HG03108 (cell line): ENCODE measurements at regions not wholly inside any gene's neighbourhood (a gene's known extent, or its start where the extent isn't known, plus 50 kb on each side); places are given as distances from the start of the nearest gene placed in this dataset.

Experiments
- ATAC-seq: cut with Tn5 transposase; IDR thresholded peaks from one replicate; pipeline ENCODE4 v1.9.1; 2021; ENCODE audit warnings: moderate library complexity; ENCODE audit not compliant: unreplicated experiment

GRCh38 chr10:58017719-58018367, 249.9 kb downstream of the IPMK start:
- ATAC-seq, result no peak

- ATAC-seq, result no peak
These were observed 251.1 kb downstream of the IPMK start for GRCh38 chr10:58016614-58017013.

GRCh38 chr10:58014436-58014835, 253.3 kb downstream of the IPMK start:
- no peak for ATAC-seq

GRCh38 chr10:58013406-58013805, 254.3 kb downstream of the IPMK start:
- no peak for ATAC-seq

GRCh38 chr10:58010073-58010702, 257.5 kb downstream of the IPMK start:
- no peak for ATAC-seq

GRCh38 chr10:58003945-58004344, 263.7 kb downstream of the IPMK start:
- ATAC-seq, result no peak

- ATAC-seq, result no peak
These were observed 266.5 kb downstream of the IPMK start for GRCh38 chr10:58001159-58001558.

GRCh38 chr10:57996536-57996935, 271.2 kb downstream of the IPMK start:
- ATAC-seq, result no peak

GRCh38 chr10:57993302-57993701, 274.4 kb downstream of the IPMK start:
- ATAC-seq, result no peak

GRCh38 chr10:57992321-57993077, 275.2 kb downstream of the IPMK start:
- ATAC-seq, result no peak

GRCh38 chr10:57988964-57989363, 278.7 kb downstream of the IPMK start:
- ATAC-seq, result no peak

GRCh38 chr10:57987055-57987721, 280.5 kb downstream of the IPMK start:
- no peak for ATAC-seq

- no peak for ATAC-seq
These were observed 281.3 kb downstream of the IPMK start for GRCh38 chr10:57986422-57986821.

GRCh38 chr10:57983281-57983791, 284.4 kb downstream of the IPMK start:
- no peak for ATAC-seq

GRCh38 chr10:57982091-57982490, 285.6 kb downstream of the IPMK start:
- no peak for ATAC-seq

- ATAC-seq, result no peak
These were observed 287.7 kb downstream of the IPMK start for GRCh38 chr10:57979956-57980355.

- ATAC-seq, result no peak
These were observed 288.2 kb downstream of the IPMK start for GRCh38 chr10:57979491-57979890.

- no peak for ATAC-seq
These were observed 290.4 kb downstream of the IPMK start for GRCh38 chr10:57977262-57977661.

GRCh38 chr10:57973451-57973850, 294.2 kb downstream of the IPMK start:
- no peak for ATAC-seq

GRCh38 chr10:57972783-57973182, 294.9 kb downstream of the IPMK start:
- no peak for ATAC-seq

GRCh38 chr10:57968328-57969016, 299.2 kb downstream of the IPMK start:
- no peak for ATAC-seq
